ENCODE measurements at regions not wholly inside any gene's neighbourhood (a gene's known extent, or its start where the extent isn't known, plus 50 kb on each side); places are given as distances from the start of the nearest gene placed in this dataset.

GRCh38 chr5:3310541-3311261, 284.9 kb upstream of the IRX1 start:
- no peak for TF ChIP-seq EZH2phosphoT487 (IDR thresholded peaks at IDR 0.05; ENCODE audit: borderline replicate concordance, low read length)
- TF ChIP-seq CTCF (conservative IDR thresholded peaks at IDR 0.05; ENCODE audit: low read depth, low read length) = no peak
- Histone ChIP-seq H3K9me3 (ENCODE audit: low read length) (0 out of 2 replicates have a peak, but pooled peaks cover 4% of the 10 kb centered on the region), H3K4me3 (ENCODE audit: low read length) (no peak overlapping the region), H3K36me3 (ENCODE audit: low read depth, low read length) (no peaks in the 10 kb centered on the region), H3K4me2 (ENCODE audit: low read length) (no peak overlapping the region), H3K27ac (ENCODE audit: low read length) (no peak overlapping the region), H3F3A (ENCODE audit: low read length, unreplicated experiment) (no peaks in the 10 kb centered on the region), H3K9ac (ENCODE audit: low read length) (no peak overlapping the region), H3K27me3 (ENCODE audit: low read length) (no peaks in the 10 kb centered on the region), H3K9me2 (replicated peaks; ENCODE audit: low read length) (no peaks in the 10 kb centered on the region), H4K20me1 (ENCODE audit: low read length) (no peaks in the 10 kb centered on the region), H3K79me2 (ENCODE audit: low read length) (no peaks in the 10 kb centered on the region), H3K4me1 (ENCODE audit: insufficient read depth, low read length) (no peaks in the 10 kb centered on the region), H2AFZ (ENCODE audit: low read length) (no peak overlapping the region)
- intact Hi-C loops (cut with micrococcal nuclease) = no loop called here
- peak; percentile 6 for DNase-seq
- ChIA-PET POLR2A (ENCODE audit: unreplicated experiment) (no interaction called here), CTCF (no interaction called here)
- no peak for ATAC-seq
- BruUV-seq (replicated peaks) = no TSS peak

- ChIA-PET POLR2A (ENCODE audit: unreplicated experiment) (no interaction called here), CTCF (no interaction called here)
- ATAC-seq = no peak
- no peaks in the 10 kb centered on the region for H3K27me3 ChIP-seq (ENCODE audit: low read length)
- no TSS peak for BruUV-seq (replicated peaks)
- intact Hi-C loops (cut with micrococcal nuclease) = no loop called here
- H3K9me3 ChIP-seq (ENCODE audit: low read length) = 0 out of 2 replicates have a peak, but pooled peaks cover 4% of the 10 kb centered on the region
- H2AFZ ChIP-seq (ENCODE audit: low read length) = no peak overlapping the region
- no peak overlapping the region for H3K27ac ChIP-seq (ENCODE audit: low read length)
- H4K20me1 ChIP-seq (ENCODE audit: low read length) = no peaks in the 10 kb centered on the region
- no peaks in the 10 kb centered on the region for H3K9me2 ChIP-seq (replicated peaks; ENCODE audit: low read length)
- no peak overlapping the region for H3K9ac ChIP-seq (ENCODE audit: low read length)
- TF ChIP-seq EZH2phosphoT487 (IDR thresholded peaks at IDR 0.05; ENCODE audit: borderline replicate concordance, low read length) = no peak
- no peak for TF ChIP-seq CTCF (conservative IDR thresholded peaks at IDR 0.05; ENCODE audit: low read depth, low read length)
- no peak for TF ChIP-seq EZH2 (IDR thresholded peaks at IDR 0.05; ENCODE audit: low read length, unreplicated experiment)
- H3K79me2 ChIP-seq (ENCODE audit: low read length) = no peaks in the 10 kb centered on the region
- no peaks in the 10 kb centered on the region for H3K36me3 ChIP-seq (ENCODE audit: low read depth, low read length)
- no peak overlapping the region for H3K4me2 ChIP-seq (ENCODE audit: low read length)
- no peaks in the 10 kb centered on the region for H3K4me1 ChIP-seq (ENCODE audit: insufficient read depth, low read length)
- no peaks in the 10 kb centered on the region for H3F3A ChIP-seq (ENCODE audit: low read length, unreplicated experiment)
- H3K4me3 ChIP-seq (ENCODE audit: low read length) = no peak overlapping the region
- DNase-seq = no peak
Observed at GRCh38 chr5:3309538-3309937, 286.1 kb upstream of the IRX1 start.

GRCh38 chr5:3307982-3308621, 287.5 kb upstream of the IRX1 start:
- POLR2A ChIA-PET (ENCODE audit: unreplicated experiment) = no interaction called here
- H3K27me3 ChIP-seq (ENCODE audit: low read length) = no peaks in the 10 kb centered on the region
- BruUV-seq (replicated peaks) = no TSS peak
- H2AFZ ChIP-seq (ENCODE audit: low read length) = no peak overlapping the region
- H3K36me3 ChIP-seq (ENCODE audit: low read depth, low read length) = no peaks in the 10 kb centered on the region
- no peaks in the 10 kb centered on the region for H4K20me1 ChIP-seq (ENCODE audit: low read length)
- H3K79me2 ChIP-seq (ENCODE audit: low read length) = no peaks in the 10 kb centered on the region
- no peak for DNase-seq
- H3K9me3 ChIP-seq (ENCODE audit: low read length) = 0 out of 2 replicates have a peak, but pooled peaks cover 4% of the 10 kb centered on the region
- intact Hi-C loops (cut with micrococcal nuclease) = no loop called here
- no peaks in the 10 kb centered on the region for H3K4me1 ChIP-seq (ENCODE audit: insufficient read depth, low read length)
- no peak overlapping the region for H3K4me2 ChIP-seq (ENCODE audit: low read length)
- no peak for ATAC-seq
- no peaks in the 10 kb centered on the region for H3K9me2 ChIP-seq (replicated peaks; ENCODE audit: low read length)
- CTCF ChIA-PET = no interaction called here
- H3K9ac ChIP-seq (ENCODE audit: low read length) = no peak overlapping the region
- no peak for TF ChIP-seq EZH2phosphoT487 (IDR thresholded peaks at IDR 0.05; ENCODE audit: borderline replicate concordance, low read length)
- TF ChIP-seq EZH2 (IDR thresholded peaks at IDR 0.05; ENCODE audit: low read length, unreplicated experiment) = no peak
- TF ChIP-seq CTCF (conservative IDR thresholded peaks at IDR 0.05; ENCODE audit: low read depth, low read length) = no peak
- H3K4me3 ChIP-seq (ENCODE audit: low read length) = no peak overlapping the region
- no peak overlapping the region for H3K27ac ChIP-seq (ENCODE audit: low read length)
- no peaks in the 10 kb centered on the region for H3F3A ChIP-seq (ENCODE audit: low read length, unreplicated experiment)
